GM12878 (cell line): ENCODE measurements at regions not wholly inside any gene's neighbourhood (a gene's known extent, or its start where the extent isn't known, plus 50 kb on each side); places are given as distances from the start of the nearest gene placed in this dataset.

ENCODE experiments used
- JUNB ChIP-seq: IDR thresholded peaks from 2 replicates; pipeline ENCODE4 v1.6.1; 2016; ENCODE audit warnings: antibody characterized with exemption, mild to moderate bottlenecking
- SMAD1 ChIP-seq: fragments of 450-650 bp; IDR thresholded peaks from 2 replicates; pipeline ENCODE4 v1.6.1; 2018; ENCODE audit warnings: mild to moderate bottlenecking, low read depth; ENCODE audit not compliant: partially characterized antibody
- TF ChIP-seq, protein P1 (sequence below), 3 experiments: IDR thresholded peaks in 2 of 3; conservative IDR thresholded peaks in 1 of 3; 2 replicates each; pipeline ENCODE4 v1.5.1; 2011; ENCODE audit warnings: low read depth in 3 of 3, low read length in 3 of 3, mild to moderate bottlenecking in 3 of 3, control low read depth in 2 of 3, moderate library complexity in 2 of 3, inconsistent platforms in 1 of 3, mixed read lengths in 1 of 3; ENCODE audit not compliant: control insufficient read depth in 2 of 3, insufficient read depth in 1 of 3; ENCODE audit errors: extremely low read depth in 1 of 3
- TF ChIP-seq, protein P2 (sequence below): IDR thresholded peaks from 2 replicates; pipeline ENCODE4 v1.6.1; 2012; ENCODE audit warnings: low read depth, low read length, improper control_type of control experiment

DNA sequence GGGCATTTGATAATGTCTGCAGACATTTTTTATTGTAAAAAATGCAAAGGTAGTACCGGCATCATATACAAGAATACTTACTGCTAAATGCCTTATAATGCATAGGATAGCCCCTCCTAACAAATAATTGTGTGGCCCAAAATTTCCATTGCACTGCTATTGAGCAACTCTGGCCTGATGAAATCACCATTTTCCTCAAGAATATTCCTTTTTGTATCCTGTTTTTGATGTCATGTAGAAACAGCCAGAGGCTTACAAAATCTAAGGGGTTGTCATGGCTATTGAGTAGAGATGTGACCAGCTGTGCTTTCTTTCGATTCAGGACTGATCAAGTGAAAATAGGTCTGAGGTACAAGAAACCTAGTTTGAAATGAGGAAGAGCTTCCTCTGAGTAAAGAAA lies 854.3 kb downstream of the KCNA4 start:
- TF ChIP-seq SMAD1, result no peak
- TF ChIP-seq, protein P1, sequence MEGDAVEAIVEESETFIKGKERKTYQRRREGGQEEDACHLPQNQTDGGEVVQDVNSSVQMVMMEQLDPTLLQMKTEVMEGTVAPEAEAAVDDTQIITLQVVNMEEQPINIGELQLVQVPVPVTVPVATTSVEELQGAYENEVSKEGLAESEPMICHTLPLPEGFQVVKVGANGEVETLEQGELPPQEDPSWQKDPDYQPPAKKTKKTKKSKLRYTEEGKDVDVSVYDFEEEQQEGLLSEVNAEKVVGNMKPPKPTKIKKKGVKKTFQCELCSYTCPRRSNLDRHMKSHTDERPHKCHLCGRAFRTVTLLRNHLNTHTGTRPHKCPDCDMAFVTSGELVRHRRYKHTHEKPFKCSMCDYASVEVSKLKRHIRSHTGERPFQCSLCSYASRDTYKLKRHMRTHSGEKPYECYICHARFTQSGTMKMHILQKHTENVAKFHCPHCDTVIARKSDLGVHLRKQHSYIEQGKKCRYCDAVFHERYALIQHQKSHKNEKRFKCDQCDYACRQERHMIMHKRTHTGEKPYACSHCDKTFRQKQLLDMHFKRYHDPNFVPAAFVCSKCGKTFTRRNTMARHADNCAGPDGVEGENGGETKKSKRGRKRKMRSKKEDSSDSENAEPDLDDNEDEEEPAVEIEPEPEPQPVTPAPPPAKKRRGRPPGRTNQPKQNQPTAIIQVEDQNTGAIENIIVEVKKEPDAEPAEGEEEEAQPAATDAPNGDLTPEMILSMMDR (IDR thresholded peaks at IDR 0.05 in 2 of 3, conservative IDR thresholded peaks at IDR 0.05 in 1 of 3; ENCODE audit: control insufficient read depth in 2 of 3, extremely low read depth in 1 of 3, insufficient read depth in 1 of 3, low read depth in 3 of 3, low read length in 3 of 3), result no peak
- no peak for TF ChIP-seq JUNB
- TF ChIP-seq, protein P2, sequence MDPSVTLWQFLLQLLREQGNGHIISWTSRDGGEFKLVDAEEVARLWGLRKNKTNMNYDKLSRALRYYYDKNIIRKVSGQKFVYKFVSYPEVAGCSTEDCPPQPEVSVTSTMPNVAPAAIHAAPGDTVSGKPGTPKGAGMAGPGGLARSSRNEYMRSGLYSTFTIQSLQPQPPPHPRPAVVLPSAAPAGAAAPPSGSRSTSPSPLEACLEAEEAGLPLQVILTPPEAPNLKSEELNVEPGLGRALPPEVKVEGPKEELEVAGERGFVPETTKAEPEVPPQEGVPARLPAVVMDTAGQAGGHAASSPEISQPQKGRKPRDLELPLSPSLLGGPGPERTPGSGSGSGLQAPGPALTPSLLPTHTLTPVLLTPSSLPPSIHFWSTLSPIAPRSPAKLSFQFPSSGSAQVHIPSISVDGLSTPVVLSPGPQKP, result no peak
